Colon (tissue), 2 donors: ENCODE measurements at regions not wholly inside any gene's neighbourhood (a gene's known extent, or its start where the extent isn't known, plus 50 kb on each side); places are given as distances from the start of the nearest gene placed in this dataset.

Source experiments
- FAIRE-seq: peaks from 2 replicates; lab custom pipeline; 2012; peaks lifted over from hg19 to GRCh38; lab: Jason Lieb, UNC
- donor health status: control.
- donor health status: control.

DNA sequence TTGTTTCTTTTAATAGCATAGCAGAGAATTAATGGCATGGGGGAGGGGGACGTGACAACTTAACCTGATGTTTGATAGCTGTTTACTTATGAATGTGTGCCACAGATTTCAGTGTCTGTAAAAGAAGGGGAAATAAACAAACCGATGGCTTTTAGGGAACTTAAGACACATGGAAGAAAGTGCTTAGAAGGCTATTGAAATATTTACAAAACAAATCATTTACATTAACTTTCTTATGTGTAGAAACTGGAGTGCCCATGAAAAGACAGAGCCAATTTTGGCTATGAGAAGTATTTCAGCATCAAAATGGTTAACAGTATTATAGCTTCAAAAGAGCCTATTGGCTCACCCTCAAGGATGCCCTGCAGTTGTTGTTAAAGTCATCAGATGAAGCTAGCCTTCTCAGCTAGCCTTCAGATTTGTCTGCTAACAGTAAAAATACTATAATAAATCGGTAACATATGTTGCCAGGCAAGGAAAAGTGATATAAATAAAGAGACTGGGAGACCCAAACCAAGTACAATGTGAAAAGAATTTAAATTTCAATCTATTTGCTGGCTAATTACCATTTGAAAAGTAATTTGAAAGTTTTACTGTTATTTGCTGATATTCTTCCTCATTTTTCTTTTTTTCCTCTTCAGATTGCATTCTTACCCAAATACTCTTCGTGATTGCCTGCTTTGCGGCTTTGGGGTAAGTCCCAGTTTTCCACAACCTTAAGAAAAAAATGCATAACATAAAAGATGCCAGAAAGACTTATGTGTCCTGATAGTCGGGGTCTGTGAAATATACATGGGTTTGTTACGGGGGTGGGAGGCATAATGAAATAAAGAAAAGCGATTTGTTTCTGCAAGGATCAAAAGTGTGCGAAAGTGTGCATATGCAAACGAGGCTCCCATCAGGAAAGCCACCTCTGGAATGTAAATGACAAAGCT, 256.4 kb downstream of the MEIS1 start:
- FAIRE-seq: no peak

GRCh38 chr2:66692521-66693054, 257.7 kb downstream of the MEIS1 start:
- no peak for FAIRE-seq

- no peak for FAIRE-seq
These were observed 258.4 kb downstream of the MEIS1 start for GRCh38 chr2:66693076-66693965.

DNA sequence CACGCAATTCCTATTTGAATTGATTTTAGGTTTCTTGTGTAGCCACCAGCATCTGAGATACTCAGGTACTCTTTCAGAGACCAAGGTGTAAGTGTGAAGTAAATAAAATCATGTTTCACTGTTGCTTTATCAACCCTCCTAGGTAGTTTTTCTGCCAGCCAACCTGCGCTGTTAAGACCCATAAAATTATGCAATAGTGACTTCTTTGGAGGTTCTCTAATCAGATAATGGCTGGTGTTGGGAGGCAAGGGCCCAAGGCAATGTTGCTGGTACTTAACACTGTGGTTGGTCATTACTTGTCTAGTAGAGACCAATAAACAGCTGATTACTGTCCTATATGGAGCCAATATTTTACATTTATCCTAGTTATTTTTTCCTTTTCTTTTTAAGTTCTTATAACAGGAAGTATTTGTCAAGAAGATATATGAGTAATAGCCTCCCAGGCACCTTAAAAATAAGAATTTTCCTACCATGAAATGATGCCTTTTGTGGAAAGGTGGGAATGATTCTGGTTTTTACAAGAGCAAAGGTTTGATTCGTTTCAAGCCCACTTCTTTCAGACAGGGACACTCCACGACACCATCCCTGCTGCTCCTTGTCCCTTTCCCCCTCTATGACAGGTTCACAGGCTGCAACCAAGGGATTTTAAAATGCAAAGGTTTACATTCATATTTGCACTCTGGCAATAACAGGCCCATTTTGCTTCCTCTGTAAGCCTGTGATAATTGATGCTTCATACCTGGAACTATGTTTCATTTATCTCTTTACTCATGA, 259.3 kb downstream of the MEIS1 start:
- FAIRE-seq: no peak

- FAIRE-seq: no peak
These were observed 260.4 kb downstream of the MEIS1 start for GRCh38 chr2:66695226-66695735.

DNA sequence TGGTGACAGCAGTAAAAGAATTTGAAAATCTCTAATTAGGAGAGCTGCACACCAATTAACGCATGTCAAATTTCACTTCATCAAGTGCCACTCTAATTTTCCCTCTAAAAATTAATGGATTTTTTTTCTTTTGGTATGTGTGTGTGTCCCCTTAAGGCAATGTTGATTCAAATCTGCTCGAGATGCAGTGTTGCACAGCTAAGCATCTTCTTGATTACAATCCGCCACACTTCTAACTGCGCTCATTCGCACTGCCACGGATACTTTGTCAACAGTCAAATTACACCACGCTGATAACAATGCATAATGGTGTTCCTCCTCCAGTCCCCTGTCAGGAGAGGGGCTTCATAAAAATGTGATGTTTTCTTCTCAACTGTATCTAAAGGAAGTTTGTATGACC, 261.4 kb downstream of the MEIS1 start:
- no peak for FAIRE-seq

- no peak for FAIRE-seq
These were observed 262.0 kb downstream of the MEIS1 start for GRCh38 chr2:66696886-66697285.

DNA sequence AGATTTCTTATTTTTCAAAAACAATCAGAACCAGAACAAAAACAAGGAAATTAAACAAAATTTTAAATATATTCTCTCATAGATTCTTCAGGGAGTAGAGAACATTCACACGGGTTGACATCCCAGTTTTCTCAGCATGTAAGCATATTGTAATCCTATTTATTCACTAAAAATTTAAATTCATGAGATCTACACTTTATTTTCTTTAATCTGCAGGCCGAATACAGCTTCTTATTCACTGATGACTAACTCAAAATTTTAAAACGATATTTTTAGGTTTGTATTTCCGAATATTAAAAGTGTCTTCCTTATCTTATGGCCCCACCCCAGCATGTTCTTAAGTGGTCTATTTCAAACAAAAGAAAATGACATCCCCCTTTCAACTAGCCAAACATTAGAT, 262.4 kb downstream of the MEIS1 start:
- FAIRE-seq: no peak

DNA sequence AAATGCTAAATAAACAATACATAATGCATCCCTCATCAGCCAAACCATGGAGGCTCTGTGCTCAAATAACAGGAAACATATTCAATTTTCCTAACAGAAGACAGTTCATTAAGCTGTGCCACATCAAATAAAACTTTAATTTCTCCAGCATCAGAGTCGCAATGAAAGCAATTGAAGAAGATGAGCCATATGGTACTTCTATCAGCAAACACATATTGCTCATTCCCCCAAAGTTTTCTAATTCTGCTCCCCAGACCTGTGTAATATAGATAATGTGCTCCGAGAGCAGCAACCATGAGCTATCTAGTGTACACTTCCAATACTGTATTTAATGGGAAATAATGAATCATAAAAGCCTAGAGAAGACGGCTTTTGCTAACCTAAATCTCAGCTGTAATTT, 263.2 kb downstream of the MEIS1 start:
- no peak for FAIRE-seq

DNA sequence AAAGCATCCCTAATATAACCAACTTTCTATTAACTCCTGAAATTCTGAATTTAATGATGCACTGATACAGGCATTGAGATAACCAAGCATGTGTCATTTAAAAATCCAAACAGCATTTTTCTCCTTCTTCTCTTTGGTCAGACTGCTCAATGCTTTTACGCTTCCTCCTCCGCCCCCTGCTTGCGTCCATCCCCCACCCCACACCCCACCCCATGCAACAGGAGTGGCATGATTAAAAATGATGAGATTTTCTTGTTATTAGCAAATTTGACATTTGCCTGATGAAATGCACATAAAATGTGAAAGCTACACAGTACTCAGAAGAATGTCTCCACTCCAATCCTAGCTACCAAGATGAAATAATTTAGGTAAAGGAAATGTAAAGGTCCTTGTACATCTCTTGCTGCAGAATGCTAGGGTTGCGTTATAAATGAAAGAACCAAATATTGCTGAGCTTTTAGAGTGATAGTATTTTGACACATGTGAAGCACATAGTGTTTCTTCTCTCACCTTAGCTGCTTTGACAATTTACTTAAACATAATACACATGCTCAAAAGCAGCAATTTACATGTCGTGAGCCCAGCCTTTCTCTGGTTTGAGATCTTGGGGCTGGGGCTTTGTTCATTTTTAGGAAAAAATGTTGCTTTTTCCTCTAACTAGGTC, 263.8 kb downstream of the MEIS1 start:
- FAIRE-seq: no peak

- no peak for FAIRE-seq
These were observed 264.5 kb downstream of the MEIS1 start for GRCh38 chr2:66699416-66699792.

DNA sequence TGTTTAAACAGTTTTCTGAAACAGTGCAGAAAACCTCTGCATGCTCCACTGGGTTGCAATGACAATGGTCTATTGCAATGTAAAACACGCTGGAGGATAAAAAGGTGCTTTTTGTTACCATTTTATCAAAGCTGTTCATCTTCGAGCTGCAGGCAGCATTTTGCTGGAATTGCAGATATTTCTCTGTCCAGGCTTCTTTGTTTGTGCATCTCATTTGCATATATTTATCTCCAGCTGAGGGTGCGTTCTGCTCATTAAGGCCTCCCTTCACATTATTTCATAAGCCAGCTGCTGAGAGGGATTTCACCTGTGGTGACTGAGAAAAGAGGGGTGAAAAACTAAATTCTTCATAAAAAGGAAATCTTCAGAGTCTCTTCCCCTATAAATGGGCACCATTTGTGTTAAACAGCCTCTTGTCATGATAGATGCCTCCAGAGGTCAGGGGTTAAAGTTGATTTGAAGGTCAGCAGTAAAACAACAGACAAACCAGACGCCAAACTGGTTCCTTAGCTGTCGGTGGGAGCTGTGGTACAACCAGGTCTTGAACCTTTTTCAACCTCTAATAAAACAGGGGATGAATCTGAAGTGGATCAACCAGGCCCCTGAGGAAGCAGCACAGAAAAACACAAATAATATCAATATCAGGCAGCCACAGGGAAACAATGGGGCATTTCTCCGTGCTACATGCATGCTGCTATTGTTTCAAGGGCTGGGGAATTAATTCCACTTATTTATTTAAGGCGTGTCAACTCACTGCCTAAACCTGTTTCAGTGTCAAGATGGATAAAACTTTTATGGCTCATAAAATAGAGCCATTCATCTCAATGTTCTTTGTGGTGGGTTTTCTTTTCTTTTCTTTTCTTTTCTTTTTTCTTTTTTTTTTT, 265.1 kb downstream of the MEIS1 start:
- FAIRE-seq: no peak

- no peak for FAIRE-seq
These were observed 265.7 kb downstream of the MEIS1 start for GRCh38 chr2:66700677-66701066.

GRCh38 chr2:66701251-66701650, 266.3 kb downstream of the MEIS1 start:
- FAIRE-seq: no peak

GRCh38 chr2:66701656-66702055, 266.7 kb downstream of the MEIS1 start:
- FAIRE-seq: no peak

GRCh38 chr2:66702301-66702700, 267.4 kb downstream of the MEIS1 start:
- no peak for FAIRE-seq

GRCh38 chr2:66704786-66705185, 269.9 kb downstream of the MEIS1 start:
- FAIRE-seq: no peak

- no peak for FAIRE-seq
These were observed 279.7 kb downstream of the MEIS1 start for GRCh38 chr2:66714610-66715009.

DNA sequence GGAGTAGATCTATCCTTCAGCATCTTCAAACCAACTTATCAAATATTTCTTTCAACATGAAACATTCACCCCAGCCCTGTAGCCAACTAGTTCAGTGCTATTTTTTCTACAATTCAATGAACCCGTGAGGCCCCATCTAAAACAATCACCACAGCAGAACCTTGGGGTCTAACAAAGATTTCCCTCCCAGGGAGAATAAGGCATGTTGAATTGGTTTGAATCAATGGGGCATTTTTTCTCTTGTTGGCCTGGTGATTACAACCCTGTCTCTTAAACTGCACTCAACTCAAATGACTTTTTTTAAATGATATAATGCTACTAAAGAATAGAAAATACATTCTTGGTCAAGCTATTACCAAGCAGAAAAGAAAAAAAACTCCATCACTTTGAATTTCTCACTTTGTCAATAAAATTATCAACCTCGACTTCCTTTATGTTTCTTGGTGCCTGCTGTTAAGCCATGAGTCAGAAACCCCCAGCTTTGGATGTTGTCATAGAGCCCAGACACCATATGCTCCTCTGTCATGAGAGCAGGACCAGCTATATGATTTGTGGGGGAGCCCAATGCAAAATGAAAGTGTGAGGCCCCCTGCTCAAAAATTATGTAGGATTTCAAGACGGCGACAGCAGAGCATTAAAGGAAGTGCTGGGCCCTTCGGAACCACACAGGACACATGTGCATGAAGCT, 282.4 kb downstream of the MEIS1 start:
- FAIRE-seq: no peak

DNA sequence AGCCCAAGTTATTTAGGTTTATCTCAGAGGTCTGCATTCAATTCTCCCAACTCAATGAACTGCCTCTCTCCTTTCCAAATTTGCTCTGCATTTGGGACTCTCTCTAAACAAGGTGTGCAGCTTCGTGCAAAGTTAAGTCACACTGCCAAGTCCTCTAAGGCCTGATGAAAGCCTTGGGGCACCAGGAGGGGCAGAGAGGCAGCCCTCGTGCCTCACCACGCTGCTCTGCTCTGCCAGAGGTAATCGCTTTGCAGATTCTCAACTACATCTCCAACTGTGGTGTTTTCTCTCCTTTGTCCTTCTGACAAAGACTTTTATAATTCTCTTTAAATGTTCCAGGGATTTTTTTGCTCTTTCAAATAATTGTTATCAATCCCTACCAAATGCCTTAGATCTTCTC, 283.0 kb downstream of the MEIS1 start:
- no peak for FAIRE-seq
